ENCODE measurements at regions not wholly inside any gene's neighbourhood (a gene's known extent, or its start where the extent isn't known, plus 50 kb on each side); places are given as distances from the start of the nearest gene placed in this dataset.
"Not testable (repeated sequence)": the region's sequence is repeated elsewhere in the genome, so short reads cannot be mapped to it uniquely, and the experiment has no call there.

GRCh38 chr12:125312471-125312870 is 247.2 kb downstream of the AACS start:
- no peak for DNase-seq

- peak; percentile 30 for DNase-seq
Observed at GRCh38 chr12:125314051-125314755, 249.0 kb downstream of the AACS start.

GRCh38 chr12:125315771-125316170 is 250.5 kb downstream of the AACS start:
- DNase-seq = no peak

GRCh38 chr12:125320177-125320576 is 254.9 kb downstream of the AACS start:
- DNase-seq = no peak

- DNase-seq = no peak
Observed at GRCh38 chr12:125324861-125325490, 259.7 kb downstream of the AACS start.

- DNase-seq = no peak
Observed at GRCh38 chr12:125329239-125330102, 264.2 kb downstream of the AACS start.

- peak; percentile 74 for DNase-seq
Observed at GRCh38 chr12:125330645-125331341, 265.6 kb downstream of the AACS start.

- DNase-seq = no peak
Observed at GRCh38 chr12:125331342-125332052, 266.3 kb downstream of the AACS start.

- no peak for DNase-seq
Observed at GRCh38 chr12:125332900-125333299, 267.7 kb downstream of the AACS start.

GRCh38 chr12:125336246-125336645 is 271.0 kb downstream of the AACS start:
- no peak for DNase-seq

- DNase-seq = peak; percentile 94
Observed at GRCh38 chr12:125340791-125341190, 275.6 kb downstream of the AACS start.

- DNase-seq = no peak
Observed at GRCh38 chr12:125341422-125341821, 276.2 kb downstream of the AACS start.

GRCh38 chr12:125343649-125344048 is 278.4 kb downstream of the AACS start:
- DNase-seq = no peak

- DNase-seq = peak; percentile 25
Observed at GRCh38 chr12:125346362-125346761, 281.1 kb downstream of the AACS start.

GRCh38 chr12:125351788-125352187 is 286.6 kb downstream of the AACS start:
- no peak for DNase-seq

- not testable (repeated sequence) for DNase-seq
Observed at GRCh38 chr12:125353002-125353401, 287.8 kb downstream of the AACS start.

GRCh38 chr12:125353871-125354270 is 288.6 kb downstream of the AACS start:
- DNase-seq = peak; percentile 6

- DNase-seq = peak; percentile 33
Observed at GRCh38 chr12:125355614-125356013, 290.4 kb downstream of the AACS start.

GRCh38 chr12:125356111-125356510 is 290.9 kb downstream of the AACS start:
- DNase-seq = no peak

GRCh38 chr12:125357561-125357960 is 292.3 kb downstream of the AACS start:
- no peak for DNase-seq

GRCh38 chr12:125360540-125360939 is 295.3 kb downstream of the AACS start:
- DNase-seq = no peak

GRCh38 chr12:125371033-125371432 is 305.8 kb downstream of the AACS start:
- DNase-seq = no peak
